GM12801 (cell line): ENCODE measurements at regions not wholly inside any gene's neighbourhood (a gene's known extent, or its start where the extent isn't known, plus 50 kb on each side); places are given as distances from the start of the nearest gene placed in this dataset.

ENCODE experiments used
- CTCF ChIP-seq: IDR thresholded peaks from one replicate; pipeline ENCODE4 v1.5.1; 2011; ENCODE audit warnings: control low read depth; ENCODE audit not compliant: insufficient read length; ENCODE audit errors: extremely low read depth

- no peak for TF ChIP-seq CTCF
Measured at GRCh38 chr2:37744010-37744409, 72.6 kb upstream of the CDC42EP3 start.

- no peak for TF ChIP-seq CTCF
Measured at GRCh38 chr2:37746883-37747282, 75.4 kb upstream of the CDC42EP3 start.

GRCh38 chr2:37748541-37748940 is 77.1 kb upstream of the CDC42EP3 start:
- no peak for TF ChIP-seq CTCF

GRCh38 chr2:37752766-37753165 is 81.3 kb upstream of the CDC42EP3 start:
- no peak for TF ChIP-seq CTCF

- no peak for TF ChIP-seq CTCF
Measured at GRCh38 chr2:37753758-37754157, 82.3 kb upstream of the CDC42EP3 start.

GRCh38 chr2:37760471-37760870 is 89.0 kb upstream of the CDC42EP3 start:
- TF ChIP-seq CTCF: no peak

GRCh38 chr2:37764739-37765138 is 93.3 kb upstream of the CDC42EP3 start:
- TF ChIP-seq CTCF: no peak

GRCh38 chr2:37766106-37766505 is 94.7 kb upstream of the CDC42EP3 start:
- no peak for TF ChIP-seq CTCF
